ENCODE measurements at regions not wholly inside any gene's neighbourhood (a gene's known extent, or its start where the extent isn't known, plus 50 kb on each side); places are given as distances from the start of the nearest gene placed in this dataset.

DNA sequence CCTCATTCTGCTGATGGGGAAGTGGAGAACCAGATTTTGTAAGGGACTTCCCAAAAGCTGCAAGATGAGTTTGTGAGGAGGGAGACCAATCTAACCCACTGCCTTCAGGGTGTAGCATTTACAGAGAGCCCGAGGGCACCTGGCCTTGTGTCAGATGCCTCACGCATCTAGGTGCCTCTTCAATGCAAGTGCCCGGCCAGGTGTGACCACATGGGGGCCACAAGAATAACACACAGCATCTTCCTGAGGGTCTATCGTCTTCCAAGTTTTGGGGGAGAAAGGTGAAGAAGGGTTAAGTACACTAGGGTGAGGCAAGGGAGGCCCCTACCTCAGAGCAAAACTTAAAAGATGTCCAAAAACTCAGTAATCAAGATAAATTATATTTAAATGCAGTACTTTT lies 401.7 kb upstream of the CDH5 start:
- no peaks in the 10 kb centered on the region for H3K4me1 ChIP-seq
- no peaks in the 10 kb centered on the region for H3K36me3 ChIP-seq
- intact Hi-C loops (cut with DNase I): no loop called here
- H3K27ac ChIP-seq (replicated peaks in 1 of 4): no peak overlapping the region
- 76% methylated on average over 4 of the region's 4 CpGs for WGBS
- no peak overlapping the region for H3K4me3 ChIP-seq
- no peaks in the 10 kb centered on the region for H3K27me3 ChIP-seq
- DNase-seq (ENCODE audit: extremely low spot score): no peak
- TF ChIP-seq EP300 (IDR thresholded peaks at IDR 0.05): no peak
- TF ChIP-seq, protein P1, sequence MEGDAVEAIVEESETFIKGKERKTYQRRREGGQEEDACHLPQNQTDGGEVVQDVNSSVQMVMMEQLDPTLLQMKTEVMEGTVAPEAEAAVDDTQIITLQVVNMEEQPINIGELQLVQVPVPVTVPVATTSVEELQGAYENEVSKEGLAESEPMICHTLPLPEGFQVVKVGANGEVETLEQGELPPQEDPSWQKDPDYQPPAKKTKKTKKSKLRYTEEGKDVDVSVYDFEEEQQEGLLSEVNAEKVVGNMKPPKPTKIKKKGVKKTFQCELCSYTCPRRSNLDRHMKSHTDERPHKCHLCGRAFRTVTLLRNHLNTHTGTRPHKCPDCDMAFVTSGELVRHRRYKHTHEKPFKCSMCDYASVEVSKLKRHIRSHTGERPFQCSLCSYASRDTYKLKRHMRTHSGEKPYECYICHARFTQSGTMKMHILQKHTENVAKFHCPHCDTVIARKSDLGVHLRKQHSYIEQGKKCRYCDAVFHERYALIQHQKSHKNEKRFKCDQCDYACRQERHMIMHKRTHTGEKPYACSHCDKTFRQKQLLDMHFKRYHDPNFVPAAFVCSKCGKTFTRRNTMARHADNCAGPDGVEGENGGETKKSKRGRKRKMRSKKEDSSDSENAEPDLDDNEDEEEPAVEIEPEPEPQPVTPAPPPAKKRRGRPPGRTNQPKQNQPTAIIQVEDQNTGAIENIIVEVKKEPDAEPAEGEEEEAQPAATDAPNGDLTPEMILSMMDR (IDR thresholded peaks at IDR 0.05): no peak
- no peaks in the 10 kb centered on the region for H3K9me3 ChIP-seq

DNA sequence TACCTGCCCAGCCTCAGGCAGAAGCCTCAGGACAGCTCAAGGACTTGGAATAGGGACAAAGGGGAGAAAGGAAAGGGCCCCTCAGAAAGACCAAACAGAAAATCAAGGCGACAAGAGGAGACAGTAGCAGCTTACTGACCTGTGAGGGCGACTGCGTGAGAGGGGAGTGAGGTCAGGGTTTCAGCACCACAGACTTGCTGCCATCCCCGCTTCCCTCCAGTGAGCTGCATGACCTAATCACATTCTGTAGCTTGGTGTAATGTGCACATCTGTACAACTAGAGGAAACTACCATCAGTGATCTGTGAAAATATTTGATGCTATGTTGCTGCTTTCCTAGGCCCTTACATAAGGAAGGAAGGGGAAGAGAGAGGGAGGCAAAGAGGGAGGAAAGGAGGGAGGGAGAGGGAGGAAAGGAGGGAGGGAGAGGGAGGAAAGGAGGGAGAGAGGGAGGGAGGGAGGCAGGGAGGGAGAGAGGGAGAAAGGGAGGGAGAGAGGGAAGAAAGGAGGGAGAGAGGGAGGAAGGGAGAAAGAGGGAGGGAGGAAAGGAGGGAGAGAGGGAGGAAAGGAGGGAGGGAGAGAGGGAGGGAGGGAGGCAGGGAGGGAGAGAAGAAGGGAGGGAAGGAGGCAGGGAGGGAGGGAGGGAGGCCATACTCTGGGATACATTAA lies 404.9 kb upstream of the CDH5 start:
- TF ChIP-seq EP300 (IDR thresholded peaks at IDR 0.05): no peak
- no peak for TF ChIP-seq POLR2AphosphoS5 (IDR thresholded peaks at IDR 0.05)
- TF ChIP-seq, protein P1 (IDR thresholded peaks at IDR 0.05): no peak
- no peak for TF ChIP-seq POLR2A (IDR thresholded peaks at IDR 0.05; ENCODE audit: low read depth)

DNA sequence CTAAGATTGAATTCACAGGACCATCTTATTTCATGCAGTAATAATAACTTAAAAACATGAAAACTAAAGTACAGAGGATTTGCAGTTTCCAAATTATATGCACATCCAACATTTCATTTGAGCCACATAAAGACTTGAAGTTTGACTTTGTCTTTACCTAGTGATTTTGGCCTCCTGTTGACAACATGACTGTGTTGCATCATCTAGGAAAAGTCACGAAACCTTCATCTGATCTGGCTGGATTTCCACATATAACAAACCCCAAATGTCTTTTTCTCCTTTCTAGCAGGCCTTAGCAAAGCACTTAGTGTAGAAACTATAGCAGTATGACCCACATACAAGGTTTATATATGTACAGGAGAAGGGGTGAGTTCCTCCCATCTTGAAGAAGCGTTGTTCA lies 406.5 kb upstream of the CDH5 start:
- Histone ChIP-seq H3K4me3 (no peak overlapping the region), H3K4me1 (no peaks in the 10 kb centered on the region), H3K9me3 (no peaks in the 10 kb centered on the region), H3K27me3 (no peaks in the 10 kb centered on the region), H3K27ac (replicated peaks in 1 of 4) (no peak overlapping the region), H3K36me3 (no peaks in the 10 kb centered on the region)
- intact Hi-C loops (cut with DNase I): no loop called here
- no peak for TF ChIP-seq EP300 (IDR thresholded peaks at IDR 0.05)
- TF ChIP-seq POLR2A (IDR thresholded peaks at IDR 0.05; ENCODE audit: low read depth): no peak
- TF ChIP-seq, protein P1 (IDR thresholded peaks at IDR 0.05): no peak
- no peak for TF ChIP-seq POLR2AphosphoS5 (IDR thresholded peaks at IDR 0.05)
- 84% methylated on average over 2 of the region's 2 CpGs for WGBS
- DNase-seq (ENCODE audit: extremely low spot score): no peak

More for the DNA sequence above, 404.9 kb upstream of the CDH5 start:
- H3K9me3 ChIP-seq: no peaks in the 10 kb centered on the region
- no peak overlapping the region for H3K27ac ChIP-seq (replicated peaks in 1 of 4)
- no peaks in the 10 kb centered on the region for H3K27me3 ChIP-seq
- intact Hi-C loops (cut with DNase I): no loop called here
- no peaks in the 10 kb centered on the region for H3K36me3 ChIP-seq
- DNase-seq (ENCODE audit: extremely low spot score): no peak
- no peak overlapping the region for H3K4me3 ChIP-seq
- H3K4me1 ChIP-seq: no peaks in the 10 kb centered on the region
- 43% methylated on average over 4 of the region's 4 CpGs for WGBS

DNA sequence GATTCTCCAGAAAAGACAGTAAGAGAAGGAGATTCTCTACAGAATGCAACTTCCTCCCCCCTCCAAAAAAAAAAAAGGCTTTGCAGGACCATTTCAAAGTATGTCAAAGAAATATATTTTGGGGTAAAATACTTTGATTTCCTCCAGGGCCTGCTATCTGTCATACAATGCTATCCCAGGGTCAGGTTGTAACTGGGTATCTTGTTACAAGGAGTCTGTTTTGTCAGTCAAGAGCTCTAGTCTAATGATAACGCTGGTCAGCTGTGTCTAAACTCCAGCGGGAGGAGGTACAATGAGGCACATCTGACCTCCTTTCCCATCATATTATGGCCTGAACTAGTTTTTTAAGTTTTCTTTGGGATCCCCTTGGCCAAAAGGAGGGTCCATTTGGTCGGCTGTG lies 408.4 kb upstream of the CDH5 start:
- no peak for DNase-seq (ENCODE audit: extremely low spot score)
- 73% methylated on average over 3 of the region's 3 CpGs for WGBS
- Histone ChIP-seq H3K27ac (replicated peaks in 1 of 4) (no peak overlapping the region), H3K4me1 (no peaks in the 10 kb centered on the region), H3K9me3 (no peaks in the 10 kb centered on the region), H3K36me3 (no peaks in the 10 kb centered on the region), H3K4me3 (no peak overlapping the region), H3K27me3 (no peaks in the 10 kb centered on the region)
- intact Hi-C loops (cut with DNase I): no loop called here
- no peak for TF ChIP-seq POLR2AphosphoS5 (IDR thresholded peaks at IDR 0.05)
- no peak for TF ChIP-seq POLR2A (IDR thresholded peaks at IDR 0.05; ENCODE audit: low read depth)
- TF ChIP-seq EP300 (IDR thresholded peaks at IDR 0.05): no peak
- TF ChIP-seq, protein P1 (IDR thresholded peaks at IDR 0.05): no peak

DNA sequence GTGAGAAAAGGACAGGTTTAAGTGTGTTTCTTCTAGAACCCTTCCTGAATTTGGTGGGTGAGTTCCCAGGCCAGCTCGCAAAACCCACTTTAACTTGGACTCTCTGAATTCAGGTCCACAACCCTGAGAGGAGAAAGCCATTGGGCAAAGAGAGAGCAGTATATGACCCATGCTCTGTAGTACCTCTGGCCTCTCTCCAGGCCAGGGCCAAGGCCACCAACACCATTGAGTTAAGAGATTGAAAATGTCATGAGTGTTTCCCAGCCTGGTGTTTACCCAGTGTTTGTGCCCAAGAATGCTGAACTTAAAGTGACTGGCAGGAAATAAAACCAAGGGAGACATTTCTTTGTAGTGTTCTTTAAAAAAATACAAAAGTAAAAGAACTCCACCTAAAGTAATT lies 410.4 kb upstream of the CDH5 start:
- Histone ChIP-seq H3K36me3 (no peaks in the 10 kb centered on the region), H3K27ac (replicated peaks in 1 of 4) (no peak overlapping the region), H3K4me3 (no peak overlapping the region), H3K27me3 (no peaks in the 10 kb centered on the region), H3K4me1 (no peaks in the 10 kb centered on the region), H3K9me3 (no peaks in the 10 kb centered on the region)
- no peak for DNase-seq (ENCODE audit: extremely low spot score)
- WGBS: 83% methylated on average over 1 of the region's 1 CpG
- no peak for TF ChIP-seq POLR2A (IDR thresholded peaks at IDR 0.05; ENCODE audit: low read depth)
- no peak for TF ChIP-seq POLR2AphosphoS5 (IDR thresholded peaks at IDR 0.05)
- TF ChIP-seq, protein P1 (IDR thresholded peaks at IDR 0.05): no peak
- TF ChIP-seq EP300 (IDR thresholded peaks at IDR 0.05): no peak
- intact Hi-C loops (cut with DNase I): no loop called here
